ENCODE measurements at regions not wholly inside any gene's neighbourhood (a gene's known extent, or its start where the extent isn't known, plus 50 kb on each side); places are given as distances from the start of the nearest gene placed in this dataset.

DNA sequence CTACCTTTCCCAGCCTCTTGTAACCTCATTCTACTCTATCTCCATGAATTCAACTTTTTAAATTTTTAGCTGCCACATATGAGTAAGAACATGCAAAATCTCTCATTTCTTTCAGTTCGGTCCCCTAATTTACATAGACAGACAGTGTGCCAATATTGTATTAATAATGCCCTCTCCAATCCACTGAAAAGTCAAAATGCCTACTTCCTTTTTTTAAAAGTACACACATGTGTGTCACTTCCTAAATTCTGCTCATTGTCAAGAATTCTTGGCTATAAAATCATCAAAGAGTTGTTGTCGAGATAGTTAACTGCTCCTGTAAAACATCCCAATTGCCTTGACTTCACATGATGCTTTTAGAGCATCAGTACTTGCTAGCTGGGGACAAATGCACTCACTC is 84.2 kb upstream of the IL12A start:
- peaks cover 3 to 4% of the 10 kb centered on the region in 2 experiments for H3K4me1 ChIP-seq (ENCODE audit: control insufficient read depth in 1 of 2, insufficient read depth in 1 of 2, low read depth in 1 of 2, low read length in 1 of 2)
- H3K9me3 ChIP-seq: no peaks in the 10 kb centered on the region
- no peaks in the 10 kb centered on the region for H3K27me3 ChIP-seq
- TF ChIP-seq, protein P1, sequence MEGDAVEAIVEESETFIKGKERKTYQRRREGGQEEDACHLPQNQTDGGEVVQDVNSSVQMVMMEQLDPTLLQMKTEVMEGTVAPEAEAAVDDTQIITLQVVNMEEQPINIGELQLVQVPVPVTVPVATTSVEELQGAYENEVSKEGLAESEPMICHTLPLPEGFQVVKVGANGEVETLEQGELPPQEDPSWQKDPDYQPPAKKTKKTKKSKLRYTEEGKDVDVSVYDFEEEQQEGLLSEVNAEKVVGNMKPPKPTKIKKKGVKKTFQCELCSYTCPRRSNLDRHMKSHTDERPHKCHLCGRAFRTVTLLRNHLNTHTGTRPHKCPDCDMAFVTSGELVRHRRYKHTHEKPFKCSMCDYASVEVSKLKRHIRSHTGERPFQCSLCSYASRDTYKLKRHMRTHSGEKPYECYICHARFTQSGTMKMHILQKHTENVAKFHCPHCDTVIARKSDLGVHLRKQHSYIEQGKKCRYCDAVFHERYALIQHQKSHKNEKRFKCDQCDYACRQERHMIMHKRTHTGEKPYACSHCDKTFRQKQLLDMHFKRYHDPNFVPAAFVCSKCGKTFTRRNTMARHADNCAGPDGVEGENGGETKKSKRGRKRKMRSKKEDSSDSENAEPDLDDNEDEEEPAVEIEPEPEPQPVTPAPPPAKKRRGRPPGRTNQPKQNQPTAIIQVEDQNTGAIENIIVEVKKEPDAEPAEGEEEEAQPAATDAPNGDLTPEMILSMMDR (IDR thresholded peaks at IDR 0.05): no peak
- H3K36me3 ChIP-seq: no peaks in the 10 kb centered on the region
- H3K4me3 ChIP-seq (ENCODE audit: low read depth in 1 of 2, low read length in 1 of 2): no peak overlapping the region
- H3K27ac ChIP-seq: no peak overlapping the region

DNA sequence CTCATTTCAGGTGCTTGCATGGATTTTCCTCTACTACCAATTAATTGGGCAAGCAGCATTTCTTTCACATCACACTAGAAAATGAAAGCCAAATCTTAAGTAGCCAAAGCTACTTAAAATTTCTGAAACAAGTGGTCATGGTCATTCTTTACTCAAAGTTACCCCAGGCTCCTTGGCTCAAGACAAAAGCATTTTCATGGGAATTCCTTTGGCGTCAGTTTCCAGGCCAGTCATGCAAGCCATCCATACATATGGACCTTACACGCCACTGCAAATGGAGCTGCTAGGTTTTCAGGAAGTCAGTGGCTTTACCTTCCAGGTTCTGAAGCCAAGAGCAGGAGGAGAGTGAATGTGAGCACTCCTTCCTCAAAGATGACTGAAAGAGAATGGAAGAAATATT is 83.7 kb upstream of the IL12A start:
- no peaks in the 10 kb centered on the region for H3K9me3 ChIP-seq
- H3K4me3 ChIP-seq (ENCODE audit: low read depth in 1 of 2, low read length in 1 of 2): no peak overlapping the region
- H3K27me3 ChIP-seq: no peaks in the 10 kb centered on the region
- no peak overlapping the region for H3K27ac ChIP-seq
- peaks cover 3 to 4% of the 10 kb centered on the region in 2 experiments for H3K4me1 ChIP-seq (ENCODE audit: control insufficient read depth in 1 of 2, insufficient read depth in 1 of 2, low read depth in 1 of 2, low read length in 1 of 2)
- no peaks in the 10 kb centered on the region for H3K36me3 ChIP-seq
- TF ChIP-seq, protein P1 (IDR thresholded peaks at IDR 0.05): no peak

DNA sequence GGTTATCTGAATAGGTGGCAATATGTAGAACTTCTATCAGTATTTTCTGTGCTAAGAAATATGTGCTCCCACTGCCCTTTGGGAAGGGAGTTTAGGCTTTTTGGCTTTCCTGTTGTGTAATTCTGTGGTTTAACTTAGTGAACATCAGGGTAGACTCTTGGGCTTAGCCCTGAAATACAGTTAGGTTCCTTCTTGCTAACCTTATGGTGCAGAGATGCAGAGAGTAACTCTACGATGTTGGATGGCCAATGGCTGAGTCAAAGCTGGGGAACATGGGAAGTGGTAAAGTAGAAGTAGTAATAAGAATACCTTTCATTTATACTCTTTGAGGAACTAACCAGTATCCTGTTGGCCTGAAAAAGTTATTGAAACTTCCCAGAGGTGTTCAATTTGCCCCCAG is 80.8 kb upstream of the IL12A start:
- Histone ChIP-seq H3K4me1 (ENCODE audit: control insufficient read depth in 1 of 2, insufficient read depth in 1 of 2, low read depth in 1 of 2, low read length in 1 of 2) (peaks cover 3 to 4% of the 10 kb centered on the region in 2 experiments), H3K36me3 (no peaks in the 10 kb centered on the region), H3K27me3 (no peaks in the 10 kb centered on the region), H3K27ac (no peak overlapping the region), H3K4me3 (ENCODE audit: low read depth in 1 of 2, low read length in 1 of 2) (no peak overlapping the region), H3K9me3 (no peaks in the 10 kb centered on the region)
- TF ChIP-seq, protein P1 (IDR thresholded peaks at IDR 0.05): no peak

DNA sequence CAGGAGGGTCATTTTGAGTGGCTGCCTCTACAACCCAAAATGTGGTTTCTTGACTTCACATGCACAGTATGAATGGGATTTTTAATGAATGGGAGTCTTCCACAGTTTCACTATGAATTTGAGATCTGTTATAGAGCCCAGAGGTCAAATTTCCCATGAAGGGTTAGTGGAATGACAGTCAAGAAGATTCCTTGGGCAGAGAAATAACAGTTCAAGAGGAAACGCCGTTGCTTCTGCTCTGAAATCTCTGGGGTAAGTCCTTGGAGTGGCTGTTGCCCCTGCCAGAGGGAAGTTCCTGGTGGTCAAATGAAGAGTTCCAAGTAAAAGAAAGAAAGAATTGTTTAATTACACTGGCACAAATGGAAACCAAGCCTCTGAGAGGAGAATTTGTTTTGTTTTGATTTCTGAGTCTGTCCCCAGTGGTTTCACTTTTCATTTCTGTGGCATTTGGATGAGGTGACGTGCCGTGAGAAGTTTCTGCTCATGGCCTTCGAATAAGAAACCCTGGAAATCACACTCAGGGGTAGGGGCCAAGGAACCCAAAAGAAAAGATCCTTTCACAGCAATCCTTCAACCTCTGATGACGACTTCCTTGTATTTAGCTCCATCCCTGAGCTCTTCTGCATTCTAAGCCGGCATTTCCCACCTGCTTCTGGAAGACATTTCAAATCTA is 77.5 kb upstream of the IL12A start:
- no peaks in the 10 kb centered on the region for H3K9me3 ChIP-seq
- H3K4me3 ChIP-seq (ENCODE audit: low read depth in 1 of 2, low read length in 1 of 2): no peak overlapping the region
- no peaks in the 10 kb centered on the region for H3K36me3 ChIP-seq
- no peak overlapping the region for H3K27ac ChIP-seq
- TF ChIP-seq, protein P1 (IDR thresholded peaks at IDR 0.05): no peak
- H3K27me3 ChIP-seq: no peaks in the 10 kb centered on the region
- H3K4me1 ChIP-seq (ENCODE audit: control insufficient read depth in 1 of 2, insufficient read depth in 1 of 2, low read depth in 1 of 2, low read length in 1 of 2): peaks cover 3 to 4% of the 10 kb centered on the region in 2 experiments

DNA sequence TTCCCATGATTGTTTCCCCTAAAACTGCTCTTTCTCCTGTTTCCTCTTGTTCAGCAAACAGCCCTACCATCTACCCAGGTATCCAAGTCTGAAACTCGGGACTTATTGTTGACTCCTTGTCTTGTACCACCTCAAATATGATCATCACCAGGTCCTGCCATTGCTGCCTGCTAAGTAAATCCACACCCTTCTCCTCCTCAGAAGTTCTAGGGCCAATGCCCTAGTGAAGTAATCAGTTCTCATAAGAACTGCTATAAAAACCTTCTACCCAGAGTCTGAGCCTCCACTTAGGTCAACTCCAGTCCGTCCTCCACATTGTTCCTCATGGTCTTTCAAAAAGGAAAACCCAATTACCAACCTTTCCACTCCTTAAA is 77.0 kb upstream of the IL12A start:
- H3K27ac ChIP-seq: no peak overlapping the region
- TF ChIP-seq, protein P1 (IDR thresholded peaks at IDR 0.05): no peak
- peaks cover 3 to 4% of the 10 kb centered on the region in 2 experiments for H3K4me1 ChIP-seq (ENCODE audit: control insufficient read depth in 1 of 2, insufficient read depth in 1 of 2, low read depth in 1 of 2, low read length in 1 of 2)
- no peaks in the 10 kb centered on the region for H3K27me3 ChIP-seq
- H3K4me3 ChIP-seq (ENCODE audit: low read depth in 1 of 2, low read length in 1 of 2): no peak overlapping the region
- no peaks in the 10 kb centered on the region for H3K36me3 ChIP-seq
- H3K9me3 ChIP-seq: no peaks in the 10 kb centered on the region

Measured in neutrophil (primary cell).